WTC11 (cell line): ENCODE measurements at regions not wholly inside any gene's neighbourhood (a gene's known extent, or its start where the extent isn't known, plus 50 kb on each side); places are given as distances from the start of the nearest gene placed in this dataset.

Experiments
- ATAC-seq: fragments of 200-7000 bp; cut with Tn5 transposase; 2 replicates; pipeline ENCODE4 v1.10.0; 2021; ENCODE audit warnings: mild to moderate bottlenecking, moderate library complexity
- CTCF ChIA-PET: fragments of 300-600 bp; sonication (Branson Sonifier 250); formaldehyde crosslinking; loops from one replicate; lab custom pipeline; 2021; ENCODE audit warnings: antibody characterized with exemption; lab: Charles Lee
- POLR2A ChIA-PET: fragments of 350-600 bp; sonication (Branson Sonifier 250); formaldehyde crosslinking; loops from one replicate; lab custom pipeline; 2021; ENCODE audit warnings: antibody characterized with exemption; lab: Charles Lee
- DNase-seq: peaks from one replicate; pipeline ENCODE4 v3.0.0; 2021; ENCODE audit warnings: low spot score
- H3K27ac Mint-ChIP-seq: 2 replicates; pipeline ENCODE4 v1.8.0; 2021; ENCODE audit warnings: mixed read lengths
- H3K27me3 Mint-ChIP-seq: 2 replicates; pipeline ENCODE4 v1.8.0; 2021; ENCODE audit warnings: low read depth, mild to moderate bottlenecking, moderate library complexity, mixed read lengths
- H3K36me3 Mint-ChIP-seq: 2 replicates; pipeline ENCODE4 v1.8.0; 2021; ENCODE audit warnings: mixed read lengths
- H3K4me1 Mint-ChIP-seq: 2 replicates; pipeline ENCODE4 v1.8.0; 2022; ENCODE audit warnings: mixed read lengths
- H3K4me3 Mint-ChIP-seq: 2 replicates; pipeline ENCODE4 v1.8.0; 2021; ENCODE audit warnings: mild to moderate bottlenecking, moderate library complexity, mixed read lengths
- H3K9me3 Mint-ChIP-seq: 2 replicates; pipeline ENCODE4 v1.8.0; 2021; ENCODE audit warnings: mixed read lengths
- ATF3 ChIP-seq: sonication (generic); formaldehyde crosslinking; conservative IDR thresholded peaks from 2 replicates; pipeline ENCODE4 v1.8.1; 2022; ENCODE audit warnings: mild to moderate bottlenecking, missing genetic modification reagents
- CBFB ChIP-seq: sonication (generic); formaldehyde crosslinking; IDR thresholded peaks from 2 replicates; pipeline ENCODE4 v1.8.1; 2022; ENCODE audit warnings: mild to moderate bottlenecking, low read depth, missing genetic modification reagents
- ETV6 ChIP-seq: sonication (generic); formaldehyde crosslinking; IDR thresholded peaks from 2 replicates; pipeline ENCODE4 v1.8.1; 2022; ENCODE audit warnings: mild to moderate bottlenecking, missing genetic modification reagents
- FOXJ3 ChIP-seq: sonication (generic); formaldehyde crosslinking; IDR thresholded peaks from 2 replicates; pipeline ENCODE4 v1.9.0; 2021; ENCODE audit warnings: missing genetic modification reagents, mild to moderate bottlenecking, borderline replicate concordance
- GTF2I ChIP-seq: fragments of 250-450 bp; sonication (Bioruptor Pico); conservative IDR thresholded peaks from 2 replicates; pipeline ENCODE4 v1.4.0; 2021; ENCODE audit warnings: mild to moderate bottlenecking
- JUN ChIP-seq: sonication (generic); formaldehyde crosslinking; IDR thresholded peaks from 2 replicates; pipeline ENCODE4 v1.8.0; 2023; ENCODE audit warnings: mild to moderate bottlenecking, missing genetic modification reagents
- MAX ChIP-seq: sonication (generic); formaldehyde crosslinking; IDR thresholded peaks from 2 replicates; pipeline ENCODE4 v1.8.0; 2022; ENCODE audit warnings: mild to moderate bottlenecking, missing genetic modification reagents
- NFYB ChIP-seq: sonication (generic); formaldehyde crosslinking; conservative IDR thresholded peaks from 2 replicates; pipeline ENCODE4 v1.8.0; 2022; ENCODE audit warnings: low read depth, missing genetic modification reagents
- NR1H2 ChIP-seq: sonication (generic); formaldehyde crosslinking; IDR thresholded peaks from 2 replicates; pipeline ENCODE4 v1.9.0; 2021; ENCODE audit warnings: mild to moderate bottlenecking, moderate library complexity, missing genetic modification reagents
- NR3C1 ChIP-seq: sonication (generic); formaldehyde crosslinking; conservative IDR thresholded peaks from 2 replicates; pipeline ENCODE4 v1.8.1; 2023; ENCODE audit warnings: low read depth, mild to moderate bottlenecking, missing genetic modification reagents
- PRRX2 ChIP-seq: fragments of 250-450 bp; sonication (Bioruptor Pico); IDR thresholded peaks from 2 replicates; pipeline ENCODE4 v1.8.0; 2021; ENCODE audit warnings: mild to moderate bottlenecking
- RORB ChIP-seq: fragments of 250-450 bp; sonication (Bioruptor Pico); IDR thresholded peaks from 2 replicates; pipeline ENCODE4 v1.9.0; 2021; ENCODE audit warnings: mild to moderate bottlenecking
- USF2 ChIP-seq: sonication (generic); formaldehyde crosslinking; IDR thresholded peaks from 2 replicates; pipeline ENCODE4 v1.8.1; 2023; ENCODE audit warnings: mild to moderate bottlenecking, missing genetic modification reagents, moderate library complexity
- ZNF121 ChIP-seq: sonication (generic); formaldehyde crosslinking; IDR thresholded peaks from 2 replicates; pipeline ENCODE4 v1.8.0; 2023; ENCODE audit warnings: missing genetic modification reagents
- ZNF423 ChIP-seq: fragments of 250-450 bp; sonication (Bioruptor Pico); IDR thresholded peaks from 2 replicates; pipeline ENCODE4 v2.1.2; 2022; ENCODE audit warnings: mild to moderate bottlenecking, moderate library complexity
- TF ChIP-seq, protein P1 (sequence below): sonication (generic); formaldehyde crosslinking; IDR thresholded peaks from 2 replicates; pipeline ENCODE4 v1.8.0; 2023; ENCODE audit warnings: mild to moderate bottlenecking, missing genetic modification reagents
- TF ChIP-seq, protein P2 (sequence below): fragments of 250-450 bp; sonication (Bioruptor Pico); IDR thresholded peaks from 2 replicates; pipeline ENCODE4 v1.9.0; 2021; ENCODE audit warnings: mild to moderate bottlenecking
- TF ChIP-seq, protein P3 (sequence below): sonication (generic); formaldehyde crosslinking; IDR thresholded peaks from 2 replicates; pipeline ENCODE4 v1.8.1; 2023; ENCODE audit warnings: mild to moderate bottlenecking, missing genetic modification reagents, moderate library complexity
- TF ChIP-seq, protein P4 (sequence below): fragments of 250-450 bp; sonication (Bioruptor Pico); conservative IDR thresholded peaks from 2 replicates; pipeline ENCODE4 v1.9.0; 2021; ENCODE audit warnings: mild to moderate bottlenecking

DNA sequence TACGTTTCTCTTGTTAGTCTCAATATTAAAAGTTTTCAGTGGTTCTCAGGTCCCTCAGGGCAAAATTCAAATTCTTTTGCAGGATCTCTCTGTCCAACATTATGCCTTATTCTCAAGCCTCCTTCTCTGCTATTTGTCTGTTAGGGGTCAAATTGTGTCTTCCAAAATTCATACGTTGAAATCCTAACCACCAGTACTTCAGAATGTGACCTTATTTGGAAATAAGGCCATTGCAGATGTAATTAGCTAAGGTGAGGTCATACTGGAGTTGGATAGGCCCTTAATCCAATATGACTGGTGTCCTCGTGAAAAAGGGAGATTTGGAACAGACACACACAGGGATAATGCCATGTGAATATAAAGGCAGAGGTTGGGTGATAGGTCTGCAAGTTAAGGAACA lies 64.1 kb upstream of the ADGRF1 start:
- DNase-seq (no peak), ATAC-seq (no peak)
- ChIA-PET CTCF (interaction anchor here (1.3 to 1.5 kb wide), 3 partner anchors 9 to 615 kb away, joined by 3 to 6 read pairs (median 3); partner anchors contain the start of gene RCAN2), POLR2A (interaction anchor here (0.5 kb wide), 1 partner anchor 176 kb away, joined by 7 read pairs; no protein-coding TSS in a partner anchor)
- Mint-ChIP-seq H3K9me3 (no peaks in the 10 kb centered on the region), H3K4me1 (peaks cover 43% of the 10 kb centered on the region), H3K36me3 (no peaks in the 10 kb centered on the region), H3K27ac (peak overlapping the region; percentile 83), H3K27me3 (no peaks in the 10 kb centered on the region), H3K4me3 (no peak overlapping the region)
- no peak for TF ChIP-seq CBFB (CRISPR knock-in tag)
- TF ChIP-seq NFYB, result no peak
- no peak for TF ChIP-seq RORB
- TF ChIP-seq NR3C1 (CRISPR knock-in tag), result no peak
- TF ChIP-seq, protein P1, sequence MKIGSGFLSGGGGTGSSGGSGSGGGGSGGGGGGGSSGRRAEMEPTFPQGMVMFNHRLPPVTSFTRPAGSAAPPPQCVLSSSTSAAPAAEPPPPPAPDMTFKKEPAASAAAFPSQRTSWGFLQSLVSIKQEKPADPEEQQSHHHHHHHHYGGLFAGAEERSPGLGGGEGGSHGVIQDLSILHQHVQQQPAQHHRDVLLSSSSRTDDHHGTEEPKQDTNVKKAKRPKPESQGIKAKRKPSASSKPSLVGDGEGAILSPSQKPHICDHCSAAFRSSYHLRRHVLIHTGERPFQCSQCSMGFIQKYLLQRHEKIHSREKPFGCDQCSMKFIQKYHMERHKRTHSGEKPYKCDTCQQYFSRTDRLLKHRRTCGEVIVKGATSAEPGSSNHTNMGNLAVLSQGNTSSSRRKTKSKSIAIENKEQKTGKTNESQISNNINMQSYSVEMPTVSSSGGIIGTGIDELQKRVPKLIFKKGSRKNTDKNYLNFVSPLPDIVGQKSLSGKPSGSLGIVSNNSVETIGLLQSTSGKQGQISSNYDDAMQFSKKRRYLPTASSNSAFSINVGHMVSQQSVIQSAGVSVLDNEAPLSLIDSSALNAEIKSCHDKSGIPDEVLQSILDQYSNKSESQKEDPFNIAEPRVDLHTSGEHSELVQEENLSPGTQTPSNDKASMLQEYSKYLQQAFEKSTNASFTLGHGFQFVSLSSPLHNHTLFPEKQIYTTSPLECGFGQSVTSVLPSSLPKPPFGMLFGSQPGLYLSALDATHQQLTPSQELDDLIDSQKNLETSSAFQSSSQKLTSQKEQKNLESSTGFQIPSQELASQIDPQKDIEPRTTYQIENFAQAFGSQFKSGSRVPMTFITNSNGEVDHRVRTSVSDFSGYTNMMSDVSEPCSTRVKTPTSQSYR (CRISPR knock-in tag), result no peak
- no peak for TF ChIP-seq MAX
- TF ChIP-seq NR1H2, result no peak
- TF ChIP-seq ETV6 (CRISPR knock-in tag), result no peak
- no peak for TF ChIP-seq ATF3 (CRISPR knock-in tag)
- no peak for TF ChIP-seq USF2 (CRISPR knock-in tag)
- TF ChIP-seq, protein P2, sequence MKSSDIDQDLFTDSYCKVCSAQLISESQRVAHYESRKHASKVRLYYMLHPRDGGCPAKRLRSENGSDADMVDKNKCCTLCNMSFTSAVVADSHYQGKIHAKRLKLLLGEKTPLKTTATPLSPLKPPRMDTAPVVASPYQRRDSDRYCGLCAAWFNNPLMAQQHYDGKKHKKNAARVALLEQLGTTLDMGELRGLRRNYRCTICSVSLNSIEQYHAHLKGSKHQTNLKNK (CRISPR knock-in tag), result no peak
- TF ChIP-seq, protein P3, sequence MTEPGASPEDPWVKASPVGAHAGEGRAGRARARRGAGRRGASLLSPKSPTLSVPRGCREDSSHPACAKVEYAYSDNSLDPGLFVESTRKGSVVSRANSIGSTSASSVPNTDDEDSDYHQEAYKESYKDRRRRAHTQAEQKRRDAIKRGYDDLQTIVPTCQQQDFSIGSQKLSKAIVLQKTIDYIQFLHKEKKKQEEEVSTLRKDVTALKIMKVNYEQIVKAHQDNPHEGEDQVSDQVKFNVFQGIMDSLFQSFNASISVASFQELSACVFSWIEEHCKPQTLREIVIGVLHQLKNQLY (CRISPR knock-in tag), result no peak
- TF ChIP-seq ZNF121 (CRISPR knock-in tag), result no peak

GRCh38 chr6:47105469-47106178 lies 63.5 kb upstream of the ADGRF1 start:
- H3K36me3 Mint-ChIP-seq, result no peaks in the 10 kb centered on the region
- H3K27me3 Mint-ChIP-seq, result no peaks in the 10 kb centered on the region
- peak overlapping the region; percentile 83 for H3K27ac Mint-ChIP-seq
- ATAC-seq (peak; percentile 81), DNase-seq (peak; percentile 28)
- H3K4me1 Mint-ChIP-seq, result peaks cover 43% of the 10 kb centered on the region
- POLR2A ChIA-PET, result no interaction called here
- no peaks in the 10 kb centered on the region for H3K9me3 Mint-ChIP-seq
- TF ChIP-seq, protein P4, sequence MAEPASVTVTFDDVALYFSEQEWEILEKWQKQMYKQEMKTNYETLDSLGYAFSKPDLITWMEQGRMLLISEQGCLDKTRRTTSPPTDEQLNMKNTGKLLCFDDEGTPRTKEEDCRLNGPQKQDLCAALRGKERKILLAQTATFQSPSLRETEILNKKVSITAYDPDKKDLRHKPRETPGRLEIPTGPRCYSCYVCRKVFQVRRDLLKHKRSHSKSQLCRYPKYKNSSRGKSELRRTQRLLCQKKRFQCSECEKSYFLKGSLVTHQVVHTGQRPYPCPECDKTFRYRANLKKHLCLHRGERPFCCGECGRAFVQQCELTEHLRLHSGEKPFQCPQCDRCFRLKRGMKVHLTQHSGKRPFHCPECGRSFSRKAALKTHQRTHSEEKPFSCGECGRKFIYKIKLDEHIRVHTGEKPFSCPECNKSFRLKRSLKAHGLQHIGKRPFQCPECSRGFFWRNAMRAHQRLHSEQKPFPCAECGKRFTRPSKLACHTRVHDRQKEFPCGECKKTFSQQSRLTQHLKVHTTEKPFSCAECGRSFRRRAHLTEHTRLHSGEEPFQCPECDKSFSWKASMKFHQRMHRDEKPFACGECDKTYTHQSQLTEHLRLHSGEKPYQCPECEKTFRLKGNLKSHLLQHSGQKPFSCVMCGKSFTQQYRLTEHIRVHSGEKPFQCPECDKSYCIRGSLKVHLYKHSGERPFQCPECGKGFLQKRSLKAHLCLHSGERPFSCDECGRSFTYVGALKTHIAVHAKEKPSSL (CRISPR knock-in tag), result no peak
- TF ChIP-seq ETV6 (CRISPR knock-in tag), result 0 out of 2 replicates have a peak, but pooled peaks have one; percentile 35
- TF ChIP-seq FOXJ3, result no peak
- no peak for TF ChIP-seq GTF2I (CRISPR knock-in tag)
- 0 out of 2 replicates have a peak, but pooled peaks have one; percentile 43 for TF ChIP-seq ZNF423 (CRISPR knock-in tag)
- TF ChIP-seq PRRX2 (CRISPR knock-in tag), result no peak
- no peak for TF ChIP-seq JUN (CRISPR knock-in tag)
- peak overlapping the region; percentile 32; the same call in 1 of the 2 replicates for H3K4me3 Mint-ChIP-seq
- CTCF ChIA-PET, result interaction anchor here (1.3 to 1.5 kb wide), 4 partner anchors 8 to 614 kb away, joined by 3 to 6 read pairs (median 4); partner anchors contain the start of gene RCAN2
